ENCODE measurements at regions not wholly inside any gene's neighbourhood (a gene's known extent, or its start where the extent isn't known, plus 50 kb on each side); places are given as distances from the start of the nearest gene placed in this dataset.
A peak's percentile ranks its signal among the peaks of the same experiment; 100 is the strongest.

DNA sequence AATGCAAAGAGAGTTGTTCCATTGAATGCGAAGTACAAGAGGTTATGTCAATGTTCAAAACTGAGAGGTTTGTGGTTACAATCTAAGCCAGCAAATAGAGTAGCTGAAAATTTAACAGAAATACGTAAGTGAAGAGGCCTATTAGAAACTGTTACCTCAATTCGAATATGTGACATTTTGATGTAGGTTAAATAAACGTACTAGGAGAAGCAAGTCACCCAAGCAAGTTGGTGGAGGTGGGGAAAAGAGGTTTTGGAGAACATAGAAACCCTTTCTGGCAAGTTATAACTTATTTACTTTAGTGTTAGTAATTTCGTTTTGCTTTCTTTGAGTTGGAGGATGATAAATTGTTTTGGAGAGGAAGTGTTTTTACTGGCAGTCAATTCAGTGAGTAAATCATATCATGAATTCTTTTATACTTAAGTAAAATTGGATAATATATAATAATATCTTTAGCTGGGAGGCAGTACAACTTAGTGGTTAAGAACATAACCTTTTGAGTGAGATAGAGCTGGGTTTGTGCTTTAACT, 91.2 kb upstream of the NAALADL2 start:
- ATAC-seq (no peak), DNase-seq (peak in 1 of 4 donors; percentile 2)
- Histone ChIP-seq H3K27ac (no peak overlapping the region), H3K9me3 (no peaks in the 10 kb centered on the region), H3K36me3 (no peaks in the 10 kb centered on the region), H3K27me3 (no peaks in the 10 kb centered on the region), H3K4me1 (no peaks in the 10 kb centered on the region), H3K4me3 (no peak overlapping the region)
- intact Hi-C loops (cut with DNase I), result no loop called here
- TF ChIP-seq, protein P1, sequence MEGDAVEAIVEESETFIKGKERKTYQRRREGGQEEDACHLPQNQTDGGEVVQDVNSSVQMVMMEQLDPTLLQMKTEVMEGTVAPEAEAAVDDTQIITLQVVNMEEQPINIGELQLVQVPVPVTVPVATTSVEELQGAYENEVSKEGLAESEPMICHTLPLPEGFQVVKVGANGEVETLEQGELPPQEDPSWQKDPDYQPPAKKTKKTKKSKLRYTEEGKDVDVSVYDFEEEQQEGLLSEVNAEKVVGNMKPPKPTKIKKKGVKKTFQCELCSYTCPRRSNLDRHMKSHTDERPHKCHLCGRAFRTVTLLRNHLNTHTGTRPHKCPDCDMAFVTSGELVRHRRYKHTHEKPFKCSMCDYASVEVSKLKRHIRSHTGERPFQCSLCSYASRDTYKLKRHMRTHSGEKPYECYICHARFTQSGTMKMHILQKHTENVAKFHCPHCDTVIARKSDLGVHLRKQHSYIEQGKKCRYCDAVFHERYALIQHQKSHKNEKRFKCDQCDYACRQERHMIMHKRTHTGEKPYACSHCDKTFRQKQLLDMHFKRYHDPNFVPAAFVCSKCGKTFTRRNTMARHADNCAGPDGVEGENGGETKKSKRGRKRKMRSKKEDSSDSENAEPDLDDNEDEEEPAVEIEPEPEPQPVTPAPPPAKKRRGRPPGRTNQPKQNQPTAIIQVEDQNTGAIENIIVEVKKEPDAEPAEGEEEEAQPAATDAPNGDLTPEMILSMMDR (IDR thresholded peaks at IDR 0.05), result no peak

- no peaks in the 10 kb centered on the region for H3K36me3 ChIP-seq
- TF ChIP-seq, protein P1 (IDR thresholded peaks at IDR 0.05), result no peak
- H3K4me1 ChIP-seq, result no peaks in the 10 kb centered on the region
- intact Hi-C loops (cut with DNase I), result no loop called here
- no peaks in the 10 kb centered on the region for H3K27me3 ChIP-seq
- ATAC-seq (no peak), DNase-seq (no peak)
- no peaks in the 10 kb centered on the region for H3K9me3 ChIP-seq
- H3K27ac ChIP-seq, result no peak overlapping the region
- H3K4me3 ChIP-seq, result no peak overlapping the region
Observed at GRCh38 chr3:174769171-174769570, 90.0 kb upstream of the NAALADL2 start.

DNA sequence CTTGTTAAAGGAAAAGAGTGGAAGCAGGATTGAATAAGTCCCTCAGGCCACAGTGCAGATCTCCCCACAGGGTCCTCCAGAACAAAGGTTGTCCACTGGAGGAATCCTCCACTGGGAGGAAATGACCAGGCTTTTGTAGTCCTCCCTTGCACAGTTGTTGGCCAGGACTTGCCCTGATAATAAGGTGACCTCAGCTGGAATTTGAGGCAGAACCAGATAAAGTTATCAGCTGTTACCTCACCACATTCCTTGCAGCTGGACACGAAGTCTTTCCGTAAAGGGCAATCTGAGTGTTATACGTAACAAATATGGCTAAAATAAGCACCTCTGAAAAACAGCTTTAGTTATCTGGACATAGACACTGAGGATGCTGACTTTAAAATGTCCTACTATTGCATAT, 83.5 kb upstream of the NAALADL2 start:
- TF ChIP-seq, protein P1 (IDR thresholded peaks at IDR 0.05), result no peak
- Histone ChIP-seq H3K27me3 (no peaks in the 10 kb centered on the region), H3K9me3 (peaks cover 0 to 7% of the 10 kb centered on the region in 2 donors), H3K27ac (no peak overlapping the region), H3K4me3 (no peak overlapping the region), H3K4me1 (no peaks in the 10 kb centered on the region), H3K36me3 (no peaks in the 10 kb centered on the region)
- intact Hi-C loops (cut with DNase I), result no loop called here
- DNase-seq (no peak), ATAC-seq (no peak)

GRCh38 chr3:174776123-174776522, 83.0 kb upstream of the NAALADL2 start:
- intact Hi-C loops (cut with DNase I), result no loop called here
- Histone ChIP-seq H3K27me3 (no peaks in the 10 kb centered on the region), H3K36me3 (no peaks in the 10 kb centered on the region), H3K4me1 (no peaks in the 10 kb centered on the region), H3K9me3 (peaks cover 0 to 11% of the 10 kb centered on the region in 2 donors), H3K27ac (no peak overlapping the region), H3K4me3 (no peak overlapping the region)
- DNase-seq, result no peak
- no peak for ATAC-seq
- TF ChIP-seq, protein P1 (IDR thresholded peaks at IDR 0.05), result no peak

GRCh38 chr3:174776636-174777035, 82.5 kb upstream of the NAALADL2 start:
- ATAC-seq (no peak), DNase-seq (no peak)
- peaks cover 0 to 11% of the 10 kb centered on the region in 2 donors for H3K9me3 ChIP-seq
- TF ChIP-seq, protein P1 (IDR thresholded peaks at IDR 0.05), result no peak
- no peak overlapping the region for H3K4me3 ChIP-seq
- intact Hi-C loops (cut with DNase I), result no loop called here
- H3K27me3 ChIP-seq, result no peaks in the 10 kb centered on the region
- H3K4me1 ChIP-seq, result no peaks in the 10 kb centered on the region
- no peaks in the 10 kb centered on the region for H3K36me3 ChIP-seq
- H3K27ac ChIP-seq, result no peak overlapping the region

Measured in left lung (tissue), 4 donors.